HG02973 (cell line): ENCODE measurements at regions not wholly inside any gene's neighbourhood (a gene's known extent, or its start where the extent isn't known, plus 50 kb on each side); places are given as distances from the start of the nearest gene placed in this dataset.
A peak's percentile ranks its signal among the peaks of the same experiment; 100 is the strongest.
"Not testable (repeated sequence)": the region's sequence is repeated elsewhere in the genome, so short reads cannot be mapped to it uniquely, and the experiment has no call there.

Experiments used
- ATAC-seq: cut with Tn5 transposase; IDR thresholded peaks from one replicate; pipeline ENCODE4 v1.9.1; 2021; ENCODE audit warnings: moderate library complexity; ENCODE audit not compliant: unreplicated experiment

DNA sequence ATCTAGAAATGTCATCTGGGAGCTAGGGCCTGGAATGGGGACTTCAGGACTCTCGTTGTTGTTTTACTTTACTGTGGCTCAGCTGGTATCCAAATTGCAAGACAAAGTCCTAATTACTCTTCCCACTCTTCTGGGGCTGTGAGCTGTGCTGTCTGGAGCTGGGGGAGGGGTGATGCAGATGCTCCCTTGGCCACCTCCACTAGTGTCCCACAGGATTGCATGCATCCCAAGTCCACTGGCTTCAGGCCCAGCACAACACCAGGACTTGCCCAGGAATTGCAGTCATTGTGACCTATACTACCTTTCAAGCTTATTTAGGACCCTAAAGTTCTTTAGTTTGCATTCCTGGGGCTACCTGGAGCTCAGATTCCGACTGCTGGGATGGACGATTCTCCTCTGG, 366.1 kb upstream of the FAM47C start:
- no peak for ATAC-seq

DNA sequence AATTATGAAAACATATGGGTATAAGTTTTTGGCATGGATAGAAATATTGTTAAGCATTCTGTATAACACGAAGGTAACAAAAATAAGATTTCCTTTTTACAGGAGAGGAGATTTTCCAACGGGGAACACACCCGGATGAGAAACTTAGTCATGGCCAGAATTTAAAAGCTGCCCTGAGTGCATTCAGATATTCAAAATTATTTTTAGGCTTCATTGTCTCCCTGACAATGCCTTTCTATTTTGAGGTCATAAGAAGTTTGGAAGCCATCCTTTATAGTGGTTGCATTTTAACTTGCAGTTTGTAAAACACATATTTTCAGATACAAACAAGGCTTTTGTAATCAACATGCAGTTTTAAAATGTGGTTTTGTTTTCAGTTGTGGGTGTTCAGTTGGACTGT, 357.5 kb upstream of the FAM47C start:
- ATAC-seq: no peak

DNA sequence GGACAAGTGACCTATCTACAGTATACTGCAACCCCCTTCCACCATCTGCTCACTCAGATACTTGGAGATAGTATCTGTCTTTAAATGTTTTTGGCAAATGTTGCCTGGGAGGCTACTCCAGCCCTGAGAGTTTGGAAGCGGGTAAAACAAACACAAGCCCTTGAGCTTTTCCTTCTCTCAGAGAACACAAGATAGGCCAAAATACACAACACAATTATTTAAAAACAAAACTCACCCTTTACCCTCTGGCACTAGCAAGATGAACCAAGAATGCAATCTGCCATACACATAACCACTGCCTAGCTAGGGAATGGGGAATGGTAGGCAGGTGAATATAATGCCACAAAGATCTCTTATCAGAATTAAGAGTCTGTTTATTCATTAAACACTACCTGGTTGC, 324.7 kb upstream of the FAM47C start:
- ATAC-seq: no peak

DNA sequence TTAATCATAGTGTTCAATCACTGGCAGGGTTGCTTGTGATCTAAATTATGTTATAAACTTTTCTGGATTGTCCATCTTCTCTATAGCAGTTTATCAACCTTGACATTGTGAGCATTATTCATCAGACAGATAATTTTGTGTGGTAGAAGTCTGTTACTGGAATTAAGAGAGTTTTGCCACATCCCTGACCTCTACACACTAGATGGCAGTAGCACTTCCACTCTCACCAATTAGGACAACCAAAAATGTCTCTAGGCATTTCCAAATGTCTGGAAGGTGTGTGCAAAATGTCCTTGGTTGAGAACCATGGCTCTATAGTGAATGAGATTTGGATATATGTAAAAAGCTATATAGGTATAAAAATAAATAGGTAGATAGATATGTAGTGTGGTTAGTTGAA, 324.1 kb upstream of the FAM47C start:
- ATAC-seq: no peak

DNA sequence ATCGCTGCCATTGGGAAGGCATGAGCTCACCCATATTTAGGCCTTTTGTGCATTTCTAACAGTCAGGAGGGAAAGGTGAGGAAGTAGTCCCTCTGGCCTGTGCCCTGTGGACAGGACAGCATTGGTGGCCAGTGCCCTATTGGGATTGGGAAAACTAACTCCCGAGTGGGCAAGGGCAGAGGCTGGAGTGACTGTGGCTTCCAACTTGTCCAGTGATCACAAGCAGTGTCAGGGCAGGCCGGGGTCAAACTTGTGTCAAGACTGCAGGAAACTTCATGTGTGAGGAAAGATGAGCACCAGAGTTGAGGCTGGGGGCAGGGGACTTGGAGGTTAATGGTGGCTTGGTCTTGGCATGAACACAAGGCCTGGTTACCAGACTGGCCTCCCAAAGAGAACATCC, 286.2 kb upstream of the FAM47C start:
- ATAC-seq: no peak

DNA sequence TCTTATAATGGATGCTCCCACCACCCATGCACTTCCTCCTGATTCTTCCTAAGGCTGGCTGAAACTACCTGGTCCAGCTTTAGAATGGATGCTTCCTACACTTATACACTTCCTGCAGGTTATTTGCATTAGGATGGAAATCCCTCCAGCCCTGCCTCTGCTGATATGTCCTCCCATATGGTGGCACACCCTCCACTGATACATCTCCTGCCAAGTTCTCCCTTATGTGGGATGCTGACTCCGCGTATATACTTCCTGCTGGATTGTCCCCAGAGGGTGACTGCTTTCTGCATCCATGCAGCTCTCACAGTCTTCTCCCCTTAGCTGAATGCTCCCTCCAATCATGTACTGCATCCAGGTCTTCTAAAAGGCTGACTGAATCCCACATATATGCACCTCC, 254.6 kb upstream of the FAM47C start:
- ATAC-seq: no peak

DNA sequence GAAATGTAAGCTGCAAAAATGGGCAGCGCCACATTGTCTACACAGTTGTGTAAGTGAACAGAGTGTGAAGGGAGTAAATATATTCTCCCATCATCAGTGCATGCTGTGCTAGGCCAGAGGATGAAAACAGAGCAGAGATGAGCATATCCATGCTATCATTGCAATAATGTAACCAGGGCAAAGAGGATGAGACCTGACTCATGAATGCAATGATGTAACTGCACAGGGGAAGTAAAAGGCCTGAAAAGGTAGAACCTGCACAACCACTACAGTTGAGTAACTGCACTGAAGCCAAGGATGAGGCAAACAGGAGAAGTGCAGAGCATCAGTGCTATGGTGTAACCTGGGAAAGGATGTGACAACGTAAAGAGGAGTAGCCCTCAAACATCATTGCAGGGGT, 220.4 kb upstream of the FAM47C start:
- ATAC-seq: no peak

DNA sequence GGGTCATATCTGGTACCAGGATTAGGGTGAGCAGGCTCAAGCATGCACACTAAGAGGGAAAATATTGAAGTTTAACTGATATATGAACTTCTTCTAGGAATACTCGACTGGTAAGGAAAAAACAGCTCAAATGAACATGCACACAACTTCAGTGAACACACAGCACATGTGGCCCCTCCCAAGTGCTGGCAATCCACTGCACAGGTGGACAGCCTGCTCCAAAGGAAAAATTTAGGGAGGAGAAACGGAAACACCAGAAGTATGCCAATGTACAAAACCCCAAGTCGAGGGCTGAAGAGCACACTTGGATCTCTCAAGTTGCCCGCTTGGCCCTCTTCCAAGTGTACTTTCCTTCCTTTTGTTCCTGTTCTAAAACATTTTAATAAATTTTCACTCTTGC, 205.0 kb upstream of the FAM47C start:
- no peak for ATAC-seq

DNA sequence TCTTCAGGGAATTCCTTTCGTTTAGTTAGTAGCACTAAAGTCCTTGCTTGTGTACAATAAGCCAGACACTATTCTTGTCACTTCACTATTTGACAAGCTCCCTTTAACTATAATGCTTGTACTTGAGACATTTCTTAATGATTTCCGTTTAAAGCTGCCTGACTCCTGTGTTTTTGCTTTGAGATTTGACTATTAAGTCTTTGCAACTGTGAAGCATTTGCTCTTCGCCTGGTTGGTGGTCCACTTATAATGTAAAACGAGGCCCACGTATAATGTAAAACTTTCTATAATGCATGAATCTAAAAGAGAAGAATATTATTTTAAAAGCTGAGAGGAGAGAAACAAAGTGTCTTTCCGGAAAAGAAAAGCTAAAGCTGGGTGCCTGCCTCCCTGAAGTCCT, 204.1 kb upstream of the FAM47C start:
- ATAC-seq: no peak

DNA sequence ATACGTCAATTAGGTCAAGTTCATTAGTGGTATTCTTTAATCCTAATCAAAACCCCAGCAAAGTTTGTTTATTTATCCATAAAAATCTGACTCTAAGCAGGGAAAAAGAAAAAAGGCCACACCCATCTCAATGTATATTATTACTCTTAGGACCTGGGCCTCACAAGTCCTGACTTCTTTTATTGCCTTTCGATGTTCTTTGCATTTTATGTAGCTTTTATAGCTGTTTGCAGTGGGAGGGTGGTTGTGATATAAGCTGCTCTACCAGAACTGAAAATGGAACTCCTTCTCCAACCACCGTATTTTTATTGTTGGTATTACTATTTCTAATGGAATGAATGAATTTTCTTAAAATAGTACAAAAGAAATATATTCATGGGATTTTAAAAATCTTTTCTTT, 163.3 kb upstream of the FAM47C start:
- ATAC-seq: no peak

DNA sequence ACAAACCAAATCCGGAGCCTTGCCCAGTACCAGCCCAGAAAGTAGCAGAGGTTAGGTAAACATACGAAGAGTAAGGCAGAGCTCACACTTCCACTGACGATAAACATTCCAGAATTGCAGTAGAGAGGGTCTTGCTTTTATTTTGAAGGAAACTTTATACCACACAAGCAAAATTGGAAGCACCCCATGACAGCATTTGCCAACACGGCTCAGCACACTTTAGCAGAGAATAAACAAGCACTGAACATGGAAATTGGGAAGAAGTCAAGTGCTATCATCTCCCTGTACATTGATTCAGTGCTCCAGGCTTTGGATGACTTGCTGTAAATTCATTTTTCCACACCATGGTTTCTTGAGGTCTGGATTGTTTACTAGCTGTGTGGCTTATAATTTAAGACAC, 160.7 kb upstream of the FAM47C start:
- no peak for ATAC-seq

DNA sequence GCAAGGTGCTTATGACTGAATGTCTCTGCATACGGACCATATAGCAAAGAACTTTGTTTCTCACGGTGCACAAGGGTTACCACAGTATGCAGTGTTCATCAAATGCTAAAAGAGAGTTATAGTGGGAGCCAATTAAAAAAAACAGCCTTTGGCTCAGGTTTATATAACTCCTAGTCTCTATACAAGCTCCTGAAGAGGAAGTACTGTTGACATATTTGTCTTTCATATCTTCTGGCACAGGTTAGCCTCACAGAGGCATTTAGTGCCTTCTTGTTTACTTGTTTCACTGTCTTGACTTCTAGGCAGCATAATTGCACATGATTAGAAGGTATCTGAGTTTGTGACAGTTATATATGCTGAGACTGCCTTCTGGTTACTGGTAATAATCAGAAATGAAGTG, 158.8 kb upstream of the FAM47C start:
- ATAC-seq: no peak

DNA sequence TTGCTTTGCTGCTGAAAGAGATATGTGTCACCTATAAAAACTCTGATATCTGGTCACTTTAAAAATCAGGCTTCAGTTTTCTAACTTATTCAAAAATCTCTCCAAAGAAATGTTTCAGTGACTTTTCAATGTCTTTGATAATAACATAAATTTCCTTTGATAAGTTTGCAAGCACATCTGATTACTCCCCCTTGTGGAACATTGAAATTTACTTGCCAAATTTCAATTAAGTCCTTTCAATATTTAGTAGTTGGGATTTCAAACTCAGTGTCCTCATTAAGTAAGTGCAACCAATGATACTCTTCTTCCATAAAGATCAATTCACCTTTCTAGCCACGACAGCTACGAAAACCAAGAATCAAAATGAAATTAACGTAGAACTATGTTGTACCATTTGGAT, 151.3 kb upstream of the FAM47C start:
- no peak for ATAC-seq

DNA sequence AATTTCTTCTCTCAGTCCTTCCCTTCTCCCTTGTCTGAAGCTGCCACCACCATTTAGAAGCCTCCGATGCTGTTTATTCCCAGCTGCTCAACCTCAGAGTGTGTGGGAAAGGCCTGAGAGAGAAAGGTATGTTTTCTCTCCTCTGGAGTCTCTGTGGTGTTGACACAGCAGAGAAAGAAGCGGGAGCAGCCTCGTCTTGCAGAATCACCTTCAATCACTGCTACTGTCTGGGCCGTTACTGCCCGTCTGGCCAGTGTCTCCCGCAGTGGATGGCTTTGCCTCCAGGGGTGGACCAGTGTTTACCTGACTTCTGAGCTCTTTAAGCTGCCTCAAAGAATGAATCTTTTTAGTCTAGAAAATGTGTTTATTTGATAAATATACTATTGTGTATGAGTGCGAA, 148.9 kb upstream of the FAM47C start:
- ATAC-seq: no peak

DNA sequence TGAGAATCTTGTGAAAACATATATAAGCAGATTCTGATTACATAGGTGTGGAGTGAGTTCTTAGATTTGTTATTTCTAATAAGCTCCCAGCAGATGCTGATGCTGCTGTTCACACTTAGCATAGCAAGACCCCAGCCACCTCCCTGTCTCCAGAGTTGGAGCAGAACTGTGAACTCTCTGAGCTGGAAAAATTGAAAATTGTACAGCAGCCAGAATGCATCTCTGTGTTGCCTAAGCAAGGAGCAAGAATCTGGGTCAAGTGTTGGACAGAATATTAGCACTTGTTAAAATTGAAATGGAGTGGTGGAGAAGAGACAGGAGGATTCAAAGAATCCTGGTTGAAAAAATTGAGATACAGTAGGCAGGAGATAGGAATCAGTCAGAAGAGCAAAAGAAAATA, 146.6 kb upstream of the FAM47C start:
- ATAC-seq: no peak

DNA sequence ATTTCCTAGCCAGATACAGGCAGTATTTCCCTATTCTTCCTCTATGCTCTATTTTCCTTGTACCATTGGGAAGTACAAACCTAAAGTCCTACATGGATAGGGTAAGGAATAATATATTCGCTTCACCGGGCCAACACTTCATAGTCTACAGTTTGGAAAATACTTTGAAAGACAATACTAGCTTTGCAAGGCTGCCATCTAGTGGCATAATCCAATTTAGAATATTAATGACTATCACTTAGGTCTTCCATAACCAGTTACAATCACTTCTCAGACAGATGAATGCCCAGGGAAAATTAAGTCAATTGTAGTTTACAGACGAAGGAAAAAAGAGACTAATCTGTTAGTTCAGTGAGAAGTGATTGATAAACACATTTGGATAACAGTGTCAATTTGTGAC, 141.0 kb upstream of the FAM47C start:
- ATAC-seq: peak; percentile 56

DNA sequence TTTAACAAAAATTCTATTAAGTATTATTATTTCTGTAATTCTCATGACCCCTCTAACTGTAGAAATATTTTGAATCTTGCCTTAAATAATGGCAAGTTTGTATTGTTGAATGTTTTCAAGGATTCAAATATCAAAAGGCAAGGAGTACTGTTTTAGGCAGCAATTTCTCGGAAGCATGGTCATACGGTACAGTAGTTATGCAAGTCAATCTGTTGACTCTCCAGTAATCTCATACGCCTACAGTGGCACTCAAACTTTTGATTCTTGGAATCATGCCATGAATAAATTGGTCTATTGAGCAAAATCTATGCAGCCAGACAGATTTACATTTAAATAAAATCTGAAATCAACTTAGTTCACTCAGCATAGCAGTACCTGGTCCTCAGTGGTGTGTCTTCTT, 139.6 kb upstream of the FAM47C start:
- no peak for ATAC-seq

DNA sequence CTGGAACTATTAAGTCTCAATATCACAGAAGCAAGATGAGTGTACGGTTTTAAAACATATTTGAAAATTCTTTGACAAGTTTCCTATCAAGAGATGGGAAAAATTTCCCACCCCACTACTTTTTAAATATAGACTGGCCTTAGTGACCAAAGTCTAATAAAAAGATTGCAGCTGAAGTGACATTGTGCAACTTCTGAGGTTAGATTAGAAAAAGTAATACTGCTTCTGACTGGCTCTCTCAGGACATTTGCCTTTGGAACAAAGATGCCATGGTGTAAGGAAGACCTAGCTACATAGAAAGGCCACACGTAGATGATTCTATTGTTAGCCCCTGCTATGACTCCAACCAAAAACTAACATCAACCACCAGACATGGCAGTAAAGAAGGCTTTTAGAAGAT, 138.7 kb upstream of the FAM47C start:
- no peak for ATAC-seq

DNA sequence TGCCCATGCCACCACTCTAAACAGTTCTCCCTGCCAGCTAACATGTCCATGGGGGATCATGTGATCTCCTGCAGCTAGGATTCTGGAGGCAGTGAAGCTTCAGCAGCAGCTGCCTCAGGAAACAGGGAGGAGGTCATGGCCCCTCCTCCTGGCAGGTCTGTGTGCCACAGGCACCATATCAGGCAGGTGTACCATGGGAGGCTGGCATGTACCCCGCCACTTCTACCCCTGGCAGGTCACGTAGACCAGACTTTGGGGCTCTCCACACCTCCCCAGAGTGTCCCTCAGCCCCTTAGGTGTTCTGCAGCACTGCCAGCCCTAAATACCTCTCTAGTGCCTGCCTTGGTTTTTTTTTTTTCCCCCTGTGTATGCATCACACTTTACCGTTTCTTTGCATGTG, 110.5 kb upstream of the FAM47C start:
- no peak for ATAC-seq

DNA sequence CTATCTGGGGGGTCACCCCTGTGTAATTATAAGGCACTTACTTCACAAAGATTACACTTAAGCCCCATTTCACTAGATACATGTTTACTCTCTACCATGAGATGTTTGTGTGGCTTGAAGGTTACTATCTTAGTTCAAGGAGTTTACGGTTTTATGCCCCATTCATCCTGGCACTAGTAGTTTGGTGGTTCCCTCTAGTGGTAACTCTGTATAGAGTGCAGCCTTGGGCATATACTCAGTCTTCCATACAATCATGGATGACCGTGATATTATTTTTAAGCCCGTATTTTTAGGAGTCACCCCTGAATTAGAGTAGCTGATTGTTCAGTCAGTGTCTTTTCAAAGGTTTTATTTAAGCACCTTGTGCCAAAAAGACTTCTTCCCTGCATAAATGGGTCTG, 109.9 kb upstream of the FAM47C start:
- no peak for ATAC-seq

DNA sequence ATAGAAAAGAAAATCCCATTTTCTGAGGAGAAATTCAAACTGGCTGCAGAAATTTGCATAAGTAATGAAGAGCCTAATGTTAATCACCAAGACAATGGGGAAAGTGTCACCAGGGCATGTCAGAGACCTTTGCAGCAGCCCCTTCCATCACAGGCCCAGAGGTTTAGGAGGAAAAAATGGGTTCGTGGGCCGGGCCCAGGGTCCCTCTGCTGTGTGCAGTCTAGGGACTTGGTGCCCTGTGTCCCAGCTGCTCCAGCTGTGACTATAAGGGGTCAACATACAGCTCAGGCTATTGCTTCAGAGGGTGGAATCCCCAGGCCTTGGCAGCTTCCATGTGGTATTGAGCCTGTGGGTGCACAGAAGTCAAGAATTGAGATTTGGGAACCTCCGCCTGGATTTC, 103.6 kb upstream of the FAM47C start:
- not testable (repeated sequence) for ATAC-seq

DNA sequence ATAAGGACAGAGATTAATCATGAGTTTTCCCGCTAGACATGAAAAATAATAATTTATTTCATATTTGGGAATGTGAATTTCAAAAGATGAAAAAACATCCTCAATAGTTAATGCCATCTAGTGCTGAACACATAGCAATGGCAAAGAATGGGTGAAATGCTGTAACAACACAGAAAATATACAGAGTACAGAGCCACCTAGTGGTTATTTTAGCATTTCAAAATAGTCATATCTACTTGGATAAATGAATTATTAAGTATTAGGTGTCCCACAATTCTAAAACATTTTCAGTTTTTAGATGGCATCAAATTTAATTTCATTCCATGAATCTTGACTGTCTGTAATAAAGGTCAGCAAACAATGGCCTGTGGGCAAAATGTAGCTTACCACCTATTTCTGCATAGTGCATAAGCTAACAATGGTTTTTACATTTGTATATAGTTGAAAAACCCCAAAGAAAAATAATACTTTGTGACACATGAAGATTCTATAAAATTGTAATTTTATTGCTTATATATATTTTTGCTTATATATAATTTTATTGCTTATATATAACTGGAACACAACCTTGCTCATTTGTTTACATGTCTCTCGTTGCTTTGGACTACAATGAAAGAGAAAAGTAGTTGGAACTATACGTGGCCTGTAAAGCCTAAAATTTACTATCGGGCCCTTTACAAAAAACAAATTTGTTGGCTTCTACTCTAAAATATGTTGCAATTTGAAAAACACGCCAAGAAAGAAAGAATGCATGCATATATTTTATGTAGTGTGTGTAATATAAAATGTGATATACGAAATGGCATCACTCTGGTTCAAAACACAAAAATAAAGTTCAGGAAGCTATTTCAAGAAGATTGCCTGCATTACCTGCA, 99.1 kb upstream of the FAM47C start:
- ATAC-seq: no peak

DNA sequence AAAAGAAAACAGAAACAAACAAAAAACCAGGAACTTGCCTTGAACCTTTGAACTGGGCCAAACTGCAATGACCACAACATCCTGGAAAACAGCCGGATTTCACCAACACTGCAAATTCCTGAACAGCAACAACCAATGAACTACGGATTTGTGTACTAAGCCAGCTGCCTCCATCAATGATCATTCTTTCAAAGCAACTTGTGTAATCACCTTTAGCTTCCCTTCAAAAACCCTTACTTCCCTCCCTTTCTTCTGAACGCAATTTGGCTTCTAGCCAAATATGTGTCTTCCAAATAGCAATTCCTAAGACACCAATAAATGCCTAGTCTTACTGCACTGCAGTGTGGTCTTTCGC, 98.5 kb upstream of the FAM47C start:
- no peak for ATAC-seq
